BJ (cell line): ENCODE measurements at regions not wholly inside any gene's neighbourhood (a gene's known extent, or its start where the extent isn't known, plus 50 kb on each side); places are given as distances from the start of the nearest gene placed in this dataset.
A peak's percentile ranks its signal among the peaks of the same experiment; 100 is the strongest.

Experiments
- CTCF ChIA-PET: fragments of 350-600 bp; formaldehyde crosslinking; extraction: SDS; loops from one replicate; lab custom pipeline; 2021; ENCODE audit warnings: antibody characterized with exemption, inconsistent platforms; lab: Yijun Ruan, JAX
- POLR2A ChIA-PET: fragments of 300-600 bp; sonication (Branson Sonifier 250); formaldehyde crosslinking; extraction: SDS; loops from one replicate; lab custom pipeline; 2021; ENCODE audit warnings: antibody characterized with exemption; lab: Charles Lee
- DNase-seq: peaks from one replicate; pipeline ENCODE4 v3.0.0-alpha.2; 2011; ENCODE audit warnings: low read depth
- H3K27me3 ChIP-seq: 2 replicates; pipeline ENCODE4 v1.6.0; 2011; ENCODE audit warnings: low read length; ENCODE audit not compliant: control insufficient read depth, insufficient read depth
- H3K36me3 ChIP-seq: 2 replicates; pipeline ENCODE4 v1.5.1; 2011; ENCODE audit warnings: low read length; ENCODE audit not compliant: control insufficient read depth, insufficient read depth
- H3K4me3 ChIP-seq: 2 replicates; pipeline ENCODE4 v1.5.1; 2011; ENCODE audit warnings: low read depth, mild to moderate bottlenecking, control low read depth, low read length
- CTCF ChIP-seq: IDR thresholded peaks from 2 replicates; pipeline ENCODE4 v1.5.1; 2011; ENCODE audit warnings: low read depth, mild to moderate bottlenecking, control low read depth, inconsistent platforms, low read length, moderate library complexity; ENCODE audit not compliant: insufficient read depth

GRCh38 chr2:207235621-207236020, 69.9 kb upstream of the KLF7 start:
- DNase-seq = no peak
- POLR2A ChIA-PET = no interaction called here
- CTCF ChIA-PET = no interaction called here
- no peak for TF ChIP-seq CTCF
- Histone ChIP-seq H3K27me3 (no peaks in the 10 kb centered on the region), H3K4me3 (no peak overlapping the region), H3K36me3 (no peaks in the 10 kb centered on the region)

GRCh38 chr2:207236156-207236935, 70.6 kb upstream of the KLF7 start:
- no peaks in the 10 kb centered on the region for H3K27me3 ChIP-seq
- ChIA-PET POLR2A (no interaction called here), CTCF (no interaction called here)
- no peak for DNase-seq
- H3K36me3 ChIP-seq = no peaks in the 10 kb centered on the region
- no peak overlapping the region for H3K4me3 ChIP-seq
- TF ChIP-seq CTCF = no peak

- CTCF ChIA-PET = interaction anchor here (0.6 to 2.2 kb wide), 5 partner anchors 13 to 234 kb away, joined by 3 to 9 read pairs (median 3); no protein-coding TSS in a partner anchor
- no peak overlapping the region for H3K4me3 ChIP-seq
- POLR2A ChIA-PET = interaction anchor here (0.6 to 1.6 kb wide), 5 partner anchors 15 to 292 kb away, joined by 3 to 10 read pairs (median 4); no protein-coding TSS in a partner anchor
- DNase-seq = peak; percentile 100
- H3K36me3 ChIP-seq = no peaks in the 10 kb centered on the region
- no peaks in the 10 kb centered on the region for H3K27me3 ChIP-seq
- TF ChIP-seq CTCF = 0 out of 2 replicates have a peak, but pooled peaks have one; percentile 1
These were observed 73.3 kb upstream of the KLF7 start for GRCh38 chr2:207238831-207239701.

GRCh38 chr2:207239754-207240494, 74.2 kb upstream of the KLF7 start:
- ChIA-PET CTCF (interaction anchor here (0.5 to 2.2 kb wide), 8 partner anchors 12 to 255 kb away, joined by 3 to 9 read pairs (median 3); no protein-coding TSS in a partner anchor), POLR2A (interaction anchor here (0.6 to 1.6 kb wide), 5 partner anchors 13 to 20 kb away, joined by 3 to 10 read pairs (median 3); no protein-coding TSS in a partner anchor)
- no peak for DNase-seq
- Histone ChIP-seq H3K4me3 (no peak overlapping the region), H3K36me3 (no peaks in the 10 kb centered on the region), H3K27me3 (no peaks in the 10 kb centered on the region)
- TF ChIP-seq CTCF = no peak
